Spleen (tissue), 7 donors: ENCODE measurements at regions not wholly inside any gene's neighbourhood (a gene's known extent, or its start where the extent isn't known, plus 50 kb on each side); places are given as distances from the start of the nearest gene placed in this dataset.

Source experiments
- POLR2A ChIP-seq, 3 donors: fragments of 450-650 bp; IDR thresholded peaks; one replicate each; pipeline ENCODE4 v1.5.1; 2017; ENCODE audit warnings: antibody characterized with exemption in 3 of 3, mild to moderate bottlenecking in 1 of 3
- POLR2AphosphoS5 ChIP-seq, 3 donors: sonication (generic); formaldehyde crosslinking; IDR thresholded peaks; one replicate each; pipeline ENCODE4 v1.5.1; 2017; ENCODE audit warnings: antibody characterized with exemption in 3 of 3
- TF ChIP-seq, protein P1 (sequence below), 11 experiments: fragments of 200-600 bp in 7 of 11; fragments of 450-650 bp in 4 of 11; sonication (generic) in 4 of 11; IDR thresholded peaks in 8 of 11; conservative IDR thresholded peaks in 3 of 11; 1 replicate in 7 of 11; 2 replicates in 4 of 11; pipeline versions ENCODE4 v1.4.0 to v1.8.0; 2016 to 2021; ENCODE audit warnings: antibody characterized with exemption in 11 of 11, inconsistent platforms in 4 of 11, mild to moderate bottlenecking in 1 of 11
- donor health status: DM: no; HTN: no; CAD: no; lungs with moderate emphysema.
- donor health status: DM: no; HTN: no; CAD: no.
- donor health status: DM: no; HTN: no; CAD: no.

DNA sequence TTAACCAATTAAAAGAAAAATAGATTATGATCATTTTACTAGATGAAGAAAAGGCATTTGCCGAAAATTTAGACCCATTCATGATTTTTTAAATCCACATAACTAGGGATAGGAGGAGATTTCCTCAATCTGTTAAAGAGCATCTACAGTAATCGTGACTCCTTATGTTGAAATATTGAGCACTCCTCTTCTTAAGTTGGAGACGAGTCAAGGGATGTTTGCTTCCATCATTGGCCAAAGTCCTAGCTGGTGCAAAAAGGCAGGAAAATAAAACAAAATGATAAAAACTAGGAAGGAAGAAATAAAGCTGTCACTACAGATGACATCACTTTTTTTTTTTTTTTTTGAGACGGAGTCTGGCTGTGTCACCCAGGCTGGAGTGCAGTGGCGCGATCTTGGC is 245.6 kb upstream of the KAZN start:
- TF ChIP-seq, protein P1, sequence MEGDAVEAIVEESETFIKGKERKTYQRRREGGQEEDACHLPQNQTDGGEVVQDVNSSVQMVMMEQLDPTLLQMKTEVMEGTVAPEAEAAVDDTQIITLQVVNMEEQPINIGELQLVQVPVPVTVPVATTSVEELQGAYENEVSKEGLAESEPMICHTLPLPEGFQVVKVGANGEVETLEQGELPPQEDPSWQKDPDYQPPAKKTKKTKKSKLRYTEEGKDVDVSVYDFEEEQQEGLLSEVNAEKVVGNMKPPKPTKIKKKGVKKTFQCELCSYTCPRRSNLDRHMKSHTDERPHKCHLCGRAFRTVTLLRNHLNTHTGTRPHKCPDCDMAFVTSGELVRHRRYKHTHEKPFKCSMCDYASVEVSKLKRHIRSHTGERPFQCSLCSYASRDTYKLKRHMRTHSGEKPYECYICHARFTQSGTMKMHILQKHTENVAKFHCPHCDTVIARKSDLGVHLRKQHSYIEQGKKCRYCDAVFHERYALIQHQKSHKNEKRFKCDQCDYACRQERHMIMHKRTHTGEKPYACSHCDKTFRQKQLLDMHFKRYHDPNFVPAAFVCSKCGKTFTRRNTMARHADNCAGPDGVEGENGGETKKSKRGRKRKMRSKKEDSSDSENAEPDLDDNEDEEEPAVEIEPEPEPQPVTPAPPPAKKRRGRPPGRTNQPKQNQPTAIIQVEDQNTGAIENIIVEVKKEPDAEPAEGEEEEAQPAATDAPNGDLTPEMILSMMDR (IDR thresholded peaks at IDR 0.05 in 8 of 11, conservative IDR thresholded peaks at IDR 0.05 in 3 of 11): no peak
- TF ChIP-seq POLR2AphosphoS5 (IDR thresholded peaks at IDR 0.05): no peak
- TF ChIP-seq POLR2A (IDR thresholded peaks at IDR 0.05): no peak
